ENCODE measurements at regions not wholly inside any gene's neighbourhood (a gene's known extent, or its start where the extent isn't known, plus 50 kb on each side); places are given as distances from the start of the nearest gene placed in this dataset.

GRCh38 chr14:94686511-94687160 is 74.4 kb downstream of the SERPINA3 start:
- ChIA-PET CTCF (interaction anchor here (1.4 kb wide), 1 partner anchor 200 kb away, joined by 4 read pairs; no protein-coding TSS in a partner anchor), POLR2A (no interaction called here)
- Mint-ChIP-seq H3K4me3 (no peak overlapping the region), H3K9me3 (no peaks in the 10 kb centered on the region), H3K27ac (no peak overlapping the region), H3K4me1 (peaks cover 12% of the 10 kb centered on the region), H3K27me3 (ENCODE audit: low read depth) (peaks cover 20% of the 10 kb centered on the region), H3K36me3 (no peaks in the 10 kb centered on the region)
- no peak for TF ChIP-seq PRDM15 (CRISPR knock-in tag; IDR thresholded peaks at IDR 0.05)
- TF ChIP-seq ZNF232 (CRISPR knock-in tag; IDR thresholded peaks at IDR 0.05), result no peak
- TF ChIP-seq ZNF121 (CRISPR knock-in tag; IDR thresholded peaks at IDR 0.05), result no peak
- no peak for TF ChIP-seq IRF1 (CRISPR knock-in tag; IDR thresholded peaks at IDR 0.05)
- TF ChIP-seq ZNF423 (CRISPR knock-in tag; IDR thresholded peaks at IDR 0.05), result no peak
- TF ChIP-seq E2F5 (CRISPR knock-in tag; IDR thresholded peaks at IDR 0.05), result no peak
- TF ChIP-seq SMAD3 (CRISPR knock-in tag; IDR thresholded peaks at IDR 0.05; ENCODE audit: borderline replicate concordance), result no peak
- TF ChIP-seq SOX15 (CRISPR knock-in tag; IDR thresholded peaks at IDR 0.05), result no peak
- no peak for DNase-seq (ENCODE audit: low spot score)
- no peak for ATAC-seq

- Mint-ChIP-seq H3K36me3 (no peaks in the 10 kb centered on the region), H3K4me1 (peaks cover 12% of the 10 kb centered on the region), H3K27me3 (ENCODE audit: low read depth) (peaks cover 12% of the 10 kb centered on the region), H3K4me3 (no peak overlapping the region), H3K27ac (no peak overlapping the region), H3K9me3 (no peaks in the 10 kb centered on the region)
- TF ChIP-seq ZNF396 (CRISPR knock-in tag; IDR thresholded peaks at IDR 0.05; ENCODE audit: borderline replicate concordance) (no peak), RELA (CRISPR knock-in tag; IDR thresholded peaks at IDR 0.05; ENCODE audit: borderline replicate concordance) (no peak), USF2 (CRISPR knock-in tag; IDR thresholded peaks at IDR 0.05) (no peak), STAT6 (CRISPR knock-in tag; conservative IDR thresholded peaks at IDR 0.05; ENCODE audit: low read depth) (no peak), ZBTB21 (CRISPR knock-in tag; IDR thresholded peaks at IDR 0.05; ENCODE audit: borderline replicate concordance) (no peak), OVOL2 (CRISPR knock-in tag; IDR thresholded peaks at IDR 0.05; ENCODE audit: borderline replicate concordance) (no peak), TCF7 (CRISPR knock-in tag; IDR thresholded peaks at IDR 0.05; ENCODE audit: low read depth) (no peak), ZNF232 (CRISPR knock-in tag; IDR thresholded peaks at IDR 0.05) (no peak), PRRX2 (CRISPR knock-in tag; IDR thresholded peaks at IDR 0.05) (no peak), ZSCAN18 (CRISPR knock-in tag; IDR thresholded peaks at IDR 0.05) (no peak), JUN (CRISPR knock-in tag; IDR thresholded peaks at IDR 0.05) (no peak), ZNF219 (CRISPR knock-in tag; IDR thresholded peaks at IDR 0.05; ENCODE audit: borderline replicate concordance) (no peak), NFATC4 (CRISPR knock-in tag; IDR thresholded peaks at IDR 0.05) (no peak), CBFB (CRISPR knock-in tag; IDR thresholded peaks at IDR 0.05; ENCODE audit: low read depth) (no peak), NR2C2 (CRISPR knock-in tag; IDR thresholded peaks at IDR 0.05) (no peak), ZNF263 (CRISPR knock-in tag; IDR thresholded peaks at IDR 0.05; ENCODE audit: low read depth) (no peak), SMAD4 (CRISPR knock-in tag; IDR thresholded peaks at IDR 0.05) (no peak), ZNF416 (CRISPR knock-in tag; IDR thresholded peaks at IDR 0.05) (no peak)
- CTCF ChIA-PET, result interaction anchor here (1.2 to 1.6 kb wide), 3 partner anchors 62 to 746 kb away, joined by 4 to 5 read pairs (median 4); no protein-coding TSS in a partner anchor
- DNase-seq (ENCODE audit: low spot score) (no peak), ATAC-seq (no peak)
- POLR2A ChIA-PET, result no interaction called here
These were observed 73.7 kb downstream of the SERPINA3 start for GRCh38 chr14:94685681-94686485.

Data from WTC11 (cell line).